Activated T-helper 9 cell treated with anti-CD3 and anti-CD28 coated beads, Interleukin-2, amount 50 U/mL, for 16 hours (primary cell): ENCODE measurements at regions not wholly inside any gene's neighbourhood (a gene's known extent, or its start where the extent isn't known, plus 50 kb on each side); places are given as distances from the start of the nearest gene placed in this dataset.

Experiments used
- DNase-seq: peaks from one replicate; pipeline ENCODE4 v3.0.0-alpha.2; 2020; ENCODE audit warnings: low read depth

- DNase-seq: no peak
Observed at GRCh38 chr1:244945109-244945671, 80.8 kb upstream of the HNRNPU start.

- no peak for DNase-seq
Observed at GRCh38 chr1:244941121-244941520, 76.8 kb upstream of the HNRNPU start.

GRCh38 chr1:244937099-244937498 lies 72.8 kb upstream of the HNRNPU start:
- DNase-seq: no peak

- DNase-seq: no peak
Observed at GRCh38 chr1:244920911-244921761, 56.8 kb upstream of the HNRNPU start.

GRCh38 chr1:244919320-244920282 lies 55.3 kb upstream of the HNRNPU start:
- DNase-seq: no peak

GRCh38 chr1:244918421-244919319 lies 54.3 kb upstream of the HNRNPU start:
- peak; percentile 40 for DNase-seq

- no peak for DNase-seq
Observed at GRCh38 chr1:244917073-244917670, 52.8 kb upstream of the HNRNPU start.

- DNase-seq: no peak
Observed at GRCh38 chr1:244915736-244916135, 51.4 kb upstream of the HNRNPU start.

GRCh38 chr1:244914761-244915160 lies 50.4 kb upstream of the HNRNPU start:
- no peak for DNase-seq
